ENCODE measurements at regions not wholly inside any gene's neighbourhood (a gene's known extent, or its start where the extent isn't known, plus 50 kb on each side); places are given as distances from the start of the nearest gene placed in this dataset.

- Histone ChIP-seq H3K9me2 (replicated peaks; ENCODE audit: insufficient read depth, low read length) (no peaks in the 10 kb centered on the region), H3F3A (ENCODE audit: insufficient read depth) (no peaks in the 10 kb centered on the region), H3K27me3 (ENCODE audit: low read length) (no peaks in the 10 kb centered on the region), H3K9me3 (ENCODE audit: insufficient read depth, low read length) (no peaks in the 10 kb centered on the region), H4K20me1 (ENCODE audit: low read depth, low read length) (no peaks in the 10 kb centered on the region), H3K9ac (ENCODE audit: low read length) (no peak overlapping the region), H3K36me3 (ENCODE audit: low read length) (no peaks in the 10 kb centered on the region), H3K4me2 (ENCODE audit: low read depth, low read length, poor library complexity, severe bottlenecking) (no peak overlapping the region), H3K27ac (ENCODE audit: low read depth, low read length) (no peak overlapping the region), H2AFZ (ENCODE audit: low read depth, low read length, severe bottlenecking) (no peak overlapping the region), H3K4me3 (ENCODE audit: insufficient read depth, low read length, poor library complexity, severe bottlenecking) (no peak overlapping the region), H3K79me2 (ENCODE audit: insufficient read depth, low read length) (no peaks in the 10 kb centered on the region)
- no peak for TF ChIP-seq EZH2phosphoT487 (conservative IDR thresholded peaks at IDR 0.05; ENCODE audit: low read length)
- no peak for TF ChIP-seq CTCF (IDR thresholded peaks at IDR 0.05; ENCODE audit: insufficient read depth, low read length, poor library complexity, severe bottlenecking)
Observed at GRCh38 chr4:120352739-120353138, 286.1 kb upstream of the MAD2L1 start.

- Histone ChIP-seq H3K9me3 (ENCODE audit: insufficient read depth, low read length) (no peaks in the 10 kb centered on the region), H3K27me3 (ENCODE audit: low read length) (no peaks in the 10 kb centered on the region), H3K79me2 (ENCODE audit: insufficient read depth, low read length) (no peaks in the 10 kb centered on the region), H3F3A (ENCODE audit: insufficient read depth) (no peaks in the 10 kb centered on the region), H3K27ac (ENCODE audit: low read depth, low read length) (no peak overlapping the region), H3K4me2 (ENCODE audit: low read depth, low read length, poor library complexity, severe bottlenecking) (no peak overlapping the region), H3K36me3 (ENCODE audit: low read length) (no peaks in the 10 kb centered on the region), H3K9ac (ENCODE audit: low read length) (no peak overlapping the region), H4K20me1 (ENCODE audit: low read depth, low read length) (no peaks in the 10 kb centered on the region), H3K4me3 (ENCODE audit: insufficient read depth, low read length, poor library complexity, severe bottlenecking) (no peak overlapping the region), H2AFZ (ENCODE audit: low read depth, low read length, severe bottlenecking) (no peak overlapping the region), H3K9me2 (replicated peaks; ENCODE audit: insufficient read depth, low read length) (no peaks in the 10 kb centered on the region)
- TF ChIP-seq EZH2phosphoT487 (conservative IDR thresholded peaks at IDR 0.05; ENCODE audit: low read length) (no peak), CTCF (IDR thresholded peaks at IDR 0.05; ENCODE audit: insufficient read depth, low read length, poor library complexity, severe bottlenecking) (no peak)
Observed at GRCh38 chr4:120348948-120349347, 282.3 kb upstream of the MAD2L1 start.

- Histone ChIP-seq H3K36me3 (ENCODE audit: low read length) (no peaks in the 10 kb centered on the region), H4K20me1 (ENCODE audit: low read depth, low read length) (no peaks in the 10 kb centered on the region), H3K79me2 (ENCODE audit: insufficient read depth, low read length) (no peaks in the 10 kb centered on the region), H3K27ac (ENCODE audit: low read depth, low read length) (no peak overlapping the region), H2AFZ (ENCODE audit: low read depth, low read length, severe bottlenecking) (no peak overlapping the region), H3K4me3 (ENCODE audit: insufficient read depth, low read length, poor library complexity, severe bottlenecking) (no peak overlapping the region), H3K4me2 (ENCODE audit: low read depth, low read length, poor library complexity, severe bottlenecking) (no peak overlapping the region), H3K9ac (ENCODE audit: low read length) (no peak overlapping the region), H3F3A (ENCODE audit: insufficient read depth) (no peaks in the 10 kb centered on the region), H3K27me3 (ENCODE audit: low read length) (no peaks in the 10 kb centered on the region), H3K9me3 (ENCODE audit: insufficient read depth, low read length) (no peaks in the 10 kb centered on the region), H3K9me2 (replicated peaks; ENCODE audit: insufficient read depth, low read length) (no peaks in the 10 kb centered on the region)
- TF ChIP-seq EZH2phosphoT487 (conservative IDR thresholded peaks at IDR 0.05; ENCODE audit: low read length) (no peak), CTCF (IDR thresholded peaks at IDR 0.05; ENCODE audit: insufficient read depth, low read length, poor library complexity, severe bottlenecking) (no peak)
Observed at GRCh38 chr4:120348521-120348920, 281.9 kb upstream of the MAD2L1 start.
